C4-2B (cell line): ENCODE measurements at regions not wholly inside any gene's neighbourhood (a gene's known extent, or its start where the extent isn't known, plus 50 kb on each side); places are given as distances from the start of the nearest gene placed in this dataset.

Source experiments
- ZFX ChIP-seq: fragments of 450-650 bp; IDR thresholded peaks from 2 replicates; pipeline ENCODE4 v1.6.1; 2017
- TF ChIP-seq, protein P1 (sequence below): fragments of 450-650 bp; conservative IDR thresholded peaks from 2 replicates; pipeline ENCODE4 v1.5.1; 2017; ENCODE audit warnings: mild to moderate bottlenecking

DNA sequence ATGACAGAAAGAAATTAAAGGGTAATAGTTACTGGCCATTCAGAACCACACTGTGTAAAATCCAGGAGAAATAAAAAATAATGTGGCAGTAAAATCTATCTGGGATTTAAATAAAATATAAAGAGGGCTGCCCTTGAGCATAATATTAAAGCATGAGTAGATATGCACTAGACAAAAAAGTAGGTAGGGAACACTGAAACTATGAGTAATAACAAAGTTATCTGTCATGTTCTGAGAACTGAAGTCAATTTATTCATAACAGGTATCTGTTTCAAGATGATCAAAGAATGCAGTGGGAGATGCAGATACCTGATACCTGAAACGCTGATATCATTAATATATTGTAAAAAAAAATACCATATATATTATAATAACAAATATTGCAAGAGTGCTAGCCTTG, 1672.0 kb downstream of the SLITRK5 start:
- TF ChIP-seq, protein P1, sequence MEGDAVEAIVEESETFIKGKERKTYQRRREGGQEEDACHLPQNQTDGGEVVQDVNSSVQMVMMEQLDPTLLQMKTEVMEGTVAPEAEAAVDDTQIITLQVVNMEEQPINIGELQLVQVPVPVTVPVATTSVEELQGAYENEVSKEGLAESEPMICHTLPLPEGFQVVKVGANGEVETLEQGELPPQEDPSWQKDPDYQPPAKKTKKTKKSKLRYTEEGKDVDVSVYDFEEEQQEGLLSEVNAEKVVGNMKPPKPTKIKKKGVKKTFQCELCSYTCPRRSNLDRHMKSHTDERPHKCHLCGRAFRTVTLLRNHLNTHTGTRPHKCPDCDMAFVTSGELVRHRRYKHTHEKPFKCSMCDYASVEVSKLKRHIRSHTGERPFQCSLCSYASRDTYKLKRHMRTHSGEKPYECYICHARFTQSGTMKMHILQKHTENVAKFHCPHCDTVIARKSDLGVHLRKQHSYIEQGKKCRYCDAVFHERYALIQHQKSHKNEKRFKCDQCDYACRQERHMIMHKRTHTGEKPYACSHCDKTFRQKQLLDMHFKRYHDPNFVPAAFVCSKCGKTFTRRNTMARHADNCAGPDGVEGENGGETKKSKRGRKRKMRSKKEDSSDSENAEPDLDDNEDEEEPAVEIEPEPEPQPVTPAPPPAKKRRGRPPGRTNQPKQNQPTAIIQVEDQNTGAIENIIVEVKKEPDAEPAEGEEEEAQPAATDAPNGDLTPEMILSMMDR = no peak
- no peak for TF ChIP-seq ZFX
